ENCODE measurements at regions not wholly inside any gene's neighbourhood (a gene's known extent, or its start where the extent isn't known, plus 50 kb on each side); places are given as distances from the start of the nearest gene placed in this dataset.

GRCh38 chr4:11049001-11049400, 364.4 kb upstream of the CLNK start:
- ChIA-PET CTCF (no interaction called here), POLR2A (ENCODE audit: unreplicated experiment) (no interaction called here)
- Histone ChIP-seq H3K9me2 (ENCODE audit: insufficient read depth) (no peaks in the 10 kb centered on the region), H3K4me2 (no peak overlapping the region), H3K4me1 (replicated peaks; ENCODE audit: insufficient read depth) (no peaks in the 10 kb centered on the region), H3K27me3 (ENCODE audit: insufficient read depth, low read depth) (no peaks in the 10 kb centered on the region), H3K9me3 (ENCODE audit: insufficient read depth, low read depth) (no peaks in the 10 kb centered on the region), H3K27ac (no peak overlapping the region), H3K4me3 (no peak overlapping the region), H2AFZ (no peak overlapping the region), H3K79me2 (ENCODE audit: low read depth) (no peaks in the 10 kb centered on the region), H3F3A (ENCODE audit: insufficient read depth, low read depth) (no peaks in the 10 kb centered on the region), H3K36me3 (ENCODE audit: low read depth) (no peaks in the 10 kb centered on the region), H4K20me1 (ENCODE audit: insufficient read depth) (no peaks in the 10 kb centered on the region)
- intact Hi-C loops (cut with micrococcal nuclease; ENCODE audit: unreplicated experiment): no loop called here
- no peak for DNase-seq
- no peak for TF ChIP-seq EZH2 (IDR thresholded peaks at IDR 0.05; ENCODE audit: low read depth)
- no peak for TF ChIP-seq CTCF (conservative IDR thresholded peaks at IDR 0.05)
- no TSS peak for BruUV-seq (replicated peaks)

GRCh38 chr4:11042760-11043159, 358.2 kb upstream of the CLNK start:
- intact Hi-C loops (cut with micrococcal nuclease; ENCODE audit: unreplicated experiment): no loop called here
- no peak overlapping the region for H3K4me3 ChIP-seq
- DNase-seq: no peak
- no peak overlapping the region for H3K27ac ChIP-seq
- no peaks in the 10 kb centered on the region for H3K9me2 ChIP-seq (ENCODE audit: insufficient read depth)
- H3K4me2 ChIP-seq: no peak overlapping the region
- no peaks in the 10 kb centered on the region for H3K9me3 ChIP-seq (ENCODE audit: insufficient read depth, low read depth)
- H3K36me3 ChIP-seq (ENCODE audit: low read depth): no peaks in the 10 kb centered on the region
- CTCF ChIA-PET: no interaction called here
- no peak overlapping the region for H2AFZ ChIP-seq
- no peaks in the 10 kb centered on the region for H3K4me1 ChIP-seq (replicated peaks; ENCODE audit: insufficient read depth)
- no peak for TF ChIP-seq EZH2 (IDR thresholded peaks at IDR 0.05; ENCODE audit: low read depth)
- TF ChIP-seq CTCF (conservative IDR thresholded peaks at IDR 0.05): no peak
- no TSS peak for BruUV-seq (replicated peaks)
- H3F3A ChIP-seq (ENCODE audit: insufficient read depth, low read depth): no peaks in the 10 kb centered on the region
- POLR2A ChIA-PET (ENCODE audit: unreplicated experiment): no interaction called here
- no peaks in the 10 kb centered on the region for H4K20me1 ChIP-seq (ENCODE audit: insufficient read depth)
- no peaks in the 10 kb centered on the region for H3K27me3 ChIP-seq (ENCODE audit: insufficient read depth, low read depth)
- H3K79me2 ChIP-seq (ENCODE audit: low read depth): no peaks in the 10 kb centered on the region

- TF ChIP-seq CTCF (conservative IDR thresholded peaks at IDR 0.05) (no peak), EZH2 (IDR thresholded peaks at IDR 0.05; ENCODE audit: low read depth) (no peak)
- H3K27ac ChIP-seq: no peak overlapping the region
- DNase-seq: no peak
- H3K27me3 ChIP-seq (ENCODE audit: insufficient read depth, low read depth): no peaks in the 10 kb centered on the region
- H3K9me3 ChIP-seq (ENCODE audit: insufficient read depth, low read depth): no peaks in the 10 kb centered on the region
- H4K20me1 ChIP-seq (ENCODE audit: insufficient read depth): no peaks in the 10 kb centered on the region
- H3K9me2 ChIP-seq (ENCODE audit: insufficient read depth): no peaks in the 10 kb centered on the region
- H3K4me3 ChIP-seq: no peak overlapping the region
- intact Hi-C loops (cut with micrococcal nuclease; ENCODE audit: unreplicated experiment): no loop called here
- ChIA-PET POLR2A (ENCODE audit: unreplicated experiment) (no interaction called here), CTCF (no interaction called here)
- H3K79me2 ChIP-seq (ENCODE audit: low read depth): no peaks in the 10 kb centered on the region
- no peaks in the 10 kb centered on the region for H3K36me3 ChIP-seq (ENCODE audit: low read depth)
- H3F3A ChIP-seq (ENCODE audit: insufficient read depth, low read depth): no peaks in the 10 kb centered on the region
- no peak overlapping the region for H3K4me2 ChIP-seq
- no peak overlapping the region for H2AFZ ChIP-seq
- no peaks in the 10 kb centered on the region for H3K4me1 ChIP-seq (replicated peaks; ENCODE audit: insufficient read depth)
- BruUV-seq (replicated peaks): no TSS peak
Observed at GRCh38 chr4:11039634-11040131, 355.1 kb upstream of the CLNK start.
